HG02981 (cell line): ENCODE measurements at regions not wholly inside any gene's neighbourhood (a gene's known extent, or its start where the extent isn't known, plus 50 kb on each side); places are given as distances from the start of the nearest gene placed in this dataset.
A peak's percentile ranks its signal among the peaks of the same experiment; 100 is the strongest.
"Not testable (repeated sequence)": the region's sequence is repeated elsewhere in the genome, so short reads cannot be mapped to it uniquely, and the experiment has no call there.

ENCODE experiments used
- ATAC-seq: cut with Tn5 transposase; IDR thresholded peaks from one replicate; pipeline ENCODE4 v1.9.1; 2021; ENCODE audit warnings: mild to moderate bottlenecking, moderate library complexity; ENCODE audit not compliant: unreplicated experiment

- no peak for ATAC-seq
Observed at GRCh38 chr20:40955326-40955725, 73.3 kb upstream of the TOP1 start.

- ATAC-seq, result not testable (repeated sequence)
Observed at GRCh38 chr20:40955826-40956225, 72.8 kb upstream of the TOP1 start.

GRCh38 chr20:40956542-40957264, 71.9 kb upstream of the TOP1 start:
- ATAC-seq, result no peak

GRCh38 chr20:40957265-40957760, 71.3 kb upstream of the TOP1 start:
- no peak for ATAC-seq

GRCh38 chr20:40958598-40958997, 70.0 kb upstream of the TOP1 start:
- no peak for ATAC-seq

GRCh38 chr20:40959325-40960092, 69.1 kb upstream of the TOP1 start:
- ATAC-seq, result no peak

GRCh38 chr20:40960101-40960500, 68.5 kb upstream of the TOP1 start:
- no peak for ATAC-seq

GRCh38 chr20:40960521-40960956, 68.1 kb upstream of the TOP1 start:
- no peak for ATAC-seq

- ATAC-seq, result no peak
Observed at GRCh38 chr20:40961176-40961575, 67.4 kb upstream of the TOP1 start.

GRCh38 chr20:40961686-40962640, 66.7 kb upstream of the TOP1 start:
- ATAC-seq, result no peak

- ATAC-seq, result no peak
Observed at GRCh38 chr20:40962733-40963504, 65.7 kb upstream of the TOP1 start.

- no peak for ATAC-seq
Observed at GRCh38 chr20:40963505-40963845, 65.1 kb upstream of the TOP1 start.

GRCh38 chr20:40965671-40966070, 63.0 kb upstream of the TOP1 start:
- ATAC-seq, result no peak

- peak; percentile 46 for ATAC-seq
Observed at GRCh38 chr20:40966103-40966502, 62.5 kb upstream of the TOP1 start.

- ATAC-seq, result no peak
Observed at GRCh38 chr20:40966516-40967185, 62.0 kb upstream of the TOP1 start.

- no peak for ATAC-seq
Observed at GRCh38 chr20:40967700-40968099, 60.9 kb upstream of the TOP1 start.

- ATAC-seq, result not testable (repeated sequence)
Observed at GRCh38 chr20:40968816-40969562, 59.6 kb upstream of the TOP1 start.

GRCh38 chr20:40970218-40970617, 58.4 kb upstream of the TOP1 start:
- no peak for ATAC-seq

- ATAC-seq, result no peak
Observed at GRCh38 chr20:40977218-40977617, 51.4 kb upstream of the TOP1 start.
